Heart right ventricle (tissue), 16 donors: ENCODE measurements at regions not wholly inside any gene's neighbourhood (a gene's known extent, or its start where the extent isn't known, plus 50 kb on each side); places are given as distances from the start of the nearest gene placed in this dataset.
A peak's percentile ranks its signal among the peaks of the same experiment; 100 is the strongest.

ENCODE experiments used
- ATAC-seq, 8 donors: fragments of 200-7000 bp; cut with Tn5 transposase; one replicate each; pipeline ENCODE4 v1.9.1; 2020; ENCODE audit warnings: mild to moderate bottlenecking in 8 of 8, moderate library complexity in 8 of 8, moderate number of reproducible peaks in 1 of 8
- DNase-seq, 2 donors: peaks; one replicate each; pipeline ENCODE4 v3.0.0-alpha.2; 2020
- H3K27ac ChIP-seq, 10 donors: fragments of 200-600 bp; sonication (generic) in 2 of 10; one replicate each; pipeline versions ENCODE4 v1.5.0 to v1.8.0; 2020 to 2022; ENCODE audit warnings: mild to moderate bottlenecking in 3 of 10
- H3K27me3 ChIP-seq, 7 donors: fragments of 200-600 bp; one replicate each; pipeline ENCODE4 v1.8.0; 2021 to 2022; ENCODE audit warnings: mild to moderate bottlenecking in 2 of 7
- H3K36me3 ChIP-seq, 9 donors: fragments of 200-600 bp; sonication (generic) in 1 of 9; one replicate each; pipeline versions ENCODE4 v1.5.0 to v1.8.0; 2020 to 2022; ENCODE audit warnings: mild to moderate bottlenecking in 2 of 9
- H3K4me1 ChIP-seq, 9 donors: fragments of 200-600 bp; sonication (generic) in 1 of 9; one replicate each; pipeline versions ENCODE4 v1.5.0 to v1.8.0; 2020 to 2022; ENCODE audit warnings: mild to moderate bottlenecking in 4 of 9
- H3K4me3 ChIP-seq, 10 donors: fragments of 200-600 bp; sonication (generic) in 2 of 10; one replicate each; pipeline versions ENCODE4 v1.5.0 to v1.8.0; 2020 to 2022; ENCODE audit warnings: mild to moderate bottlenecking in 7 of 10, moderate library complexity in 2 of 10
- H3K9me3 ChIP-seq, 11 donors: fragments of 200-600 bp in 10 of 11; sonication (generic) in 2 of 11; one replicate each; pipeline versions ENCODE4 v1.5.0 to v1.8.0; 2013 to 2022; ENCODE audit warnings: mild to moderate bottlenecking in 2 of 11, control low read depth in 1 of 11, moderate library complexity in 1 of 11
- WGBS, 2 donors: extraction: QIAGEN DNeasy Blood & Tissue Kit; methylation state at CpG; one replicate each; pipeline ENCODE4 v1.1.7; 2013; ENCODE audit warnings: inconsistent platforms in 1 of 2; 5-methylcytosine and 5-hydroxymethylcytosine counted together
- intact Hi-C, 10 donors: fragments of 100-400 bp; cut with DNase I; formaldehyde crosslinking; loops; one replicate each; pipeline versions ENCODE4 v1.11.1 to v1.14.2; 2022
- TF ChIP-seq, protein P1 (sequence below), 9 donors: fragments of 200-600 bp; sonication (generic) in 2 of 9; IDR thresholded peaks; one replicate each; pipeline versions ENCODE4 v1.5.0 to v1.8.0; 2021 to 2022; ENCODE audit warnings: antibody characterized with exemption in 9 of 9, mild to moderate bottlenecking in 5 of 9, moderate library complexity in 1 of 9
- donor health status: Arrhythmogenic right ventricular cardiomyopathy.
- donor health status: ischemic (EF 13 %, LVEDD 7.1; RV severe dilation, severe dysfunction).
- donor health status: healthy with polysubstance abuse.
- donor health status: DM: no; HTN: yes; CAD: no.
- donor health status: DM: no; HTN: no; CAD: no.
- donor health status: ischemic (EF 25% LVEDD 6.9; RV normal size, moderate dysfunction).
- donor health status: ischemic (EF 25% LVEDD 5.7; RV mildly dilated, moderate dysfunction).
- donor health status: healthy.
- donor health status: DM: yes; HTN: yes; CAD: no.
- donor health status: Ischemic cardiomyopathy.
- donor health status: ischemic (EF 35%, LVEDD 5.7; RV mildly dilated, moderate dysfunction).
- donor health status: nonischemic (EF 11% LVEDD 7.7; RV severe dilation, severe dysfunction).
- donor health status: DM: yes; HTN: yes; CAD: no.
- donor health status: PGD.
- donor health status: ischemic (EF 29% LVEDD 5.4; RV normal size, mild dysfunction).
- donor health status: nonischemic (EF 23%, LVEDD 6.1; RV moderate dilation, normal function).

DNA sequence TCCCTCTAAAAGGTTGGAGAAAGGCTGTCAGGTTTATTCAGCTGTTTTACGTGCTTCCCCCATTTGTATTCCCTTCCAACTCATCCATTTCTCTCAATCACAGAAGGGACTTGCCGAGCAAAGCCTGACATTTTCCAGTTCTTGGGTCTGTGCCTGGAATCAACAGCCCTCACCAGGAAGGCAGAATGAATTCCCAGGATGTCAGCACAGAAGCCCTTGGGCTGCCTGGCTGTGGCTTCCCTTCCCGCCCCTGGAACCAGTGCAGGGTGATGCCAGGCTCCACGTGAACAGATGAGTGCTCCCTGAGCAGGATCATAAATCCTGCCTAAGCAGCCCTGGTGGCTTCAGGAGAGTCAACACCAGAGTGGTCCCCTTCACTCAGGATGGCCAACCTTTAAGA lies 86.1 kb upstream of the CD83 start:
- H3K27me3 ChIP-seq = peaks cover 0 to 11% (median 4%) of the 10 kb centered on the region in 7 donors
- peak in 6 of 8 donors; percentile 44 to 83 (median 52) for ATAC-seq
- no peak overlapping the region for H3K27ac ChIP-seq
- H3K4me1 ChIP-seq = peaks cover 0 to 15% (median 0%) of the 10 kb centered on the region in 9 donors
- TF ChIP-seq, protein P1, sequence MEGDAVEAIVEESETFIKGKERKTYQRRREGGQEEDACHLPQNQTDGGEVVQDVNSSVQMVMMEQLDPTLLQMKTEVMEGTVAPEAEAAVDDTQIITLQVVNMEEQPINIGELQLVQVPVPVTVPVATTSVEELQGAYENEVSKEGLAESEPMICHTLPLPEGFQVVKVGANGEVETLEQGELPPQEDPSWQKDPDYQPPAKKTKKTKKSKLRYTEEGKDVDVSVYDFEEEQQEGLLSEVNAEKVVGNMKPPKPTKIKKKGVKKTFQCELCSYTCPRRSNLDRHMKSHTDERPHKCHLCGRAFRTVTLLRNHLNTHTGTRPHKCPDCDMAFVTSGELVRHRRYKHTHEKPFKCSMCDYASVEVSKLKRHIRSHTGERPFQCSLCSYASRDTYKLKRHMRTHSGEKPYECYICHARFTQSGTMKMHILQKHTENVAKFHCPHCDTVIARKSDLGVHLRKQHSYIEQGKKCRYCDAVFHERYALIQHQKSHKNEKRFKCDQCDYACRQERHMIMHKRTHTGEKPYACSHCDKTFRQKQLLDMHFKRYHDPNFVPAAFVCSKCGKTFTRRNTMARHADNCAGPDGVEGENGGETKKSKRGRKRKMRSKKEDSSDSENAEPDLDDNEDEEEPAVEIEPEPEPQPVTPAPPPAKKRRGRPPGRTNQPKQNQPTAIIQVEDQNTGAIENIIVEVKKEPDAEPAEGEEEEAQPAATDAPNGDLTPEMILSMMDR (IDR thresholded peaks at IDR 0.05) = no peak
- WGBS, 2 donors = 24 to 34% methylated on average over 4 of the region's 4 CpGs
- H3K4me3 ChIP-seq = no peak overlapping the region
- no peak for DNase-seq
- H3K9me3 ChIP-seq = no peaks in the 10 kb centered on the region
- intact Hi-C loops = no loop called here
- H3K36me3 ChIP-seq = no peaks in the 10 kb centered on the region

DNA sequence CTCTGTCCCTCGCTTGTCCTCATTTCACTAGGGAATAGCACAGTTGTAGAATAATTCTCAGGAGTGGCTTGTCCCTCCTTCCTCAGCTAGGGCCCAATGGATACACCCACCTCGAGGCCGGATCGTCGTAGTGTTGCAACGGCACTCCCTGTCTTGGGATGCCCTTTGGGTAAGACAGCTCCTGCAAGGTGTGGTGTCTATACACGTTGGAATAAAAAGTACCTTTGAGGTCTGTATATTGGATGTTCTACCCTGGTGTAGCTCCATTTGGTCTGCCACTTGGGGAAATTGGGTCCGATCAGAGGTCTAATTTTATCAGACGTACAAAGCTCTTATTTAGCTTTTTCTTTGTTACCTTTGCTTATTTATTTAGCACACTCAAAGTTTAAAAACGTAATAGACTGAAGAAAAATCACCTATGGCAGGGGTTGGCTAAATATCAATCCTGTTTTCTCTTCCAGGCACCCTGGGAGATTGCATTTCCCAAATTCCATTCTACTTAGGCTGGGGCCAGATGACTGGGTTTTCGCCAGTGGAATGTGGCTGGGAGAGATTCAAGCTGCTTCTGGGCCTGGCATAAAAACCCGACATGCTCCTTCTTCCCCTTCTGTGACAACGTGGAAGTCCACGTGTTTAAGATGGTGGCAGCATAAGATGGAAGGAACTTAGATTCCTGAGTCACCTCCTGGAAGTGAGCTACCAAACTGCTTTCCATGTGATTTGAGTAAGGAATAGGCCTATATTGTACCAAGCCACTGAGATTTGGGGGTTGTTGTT lies 82.3 kb upstream of the CD83 start:
- Histone ChIP-seq H3K4me1 (peaks cover 0 to 10% (median 0%) of the 10 kb centered on the region in 9 donors), H3K9me3 (no peaks in the 10 kb centered on the region), H3K27ac (no peak overlapping the region), H3K4me3 (no peak overlapping the region), H3K27me3 (peaks cover 0 to 5% (median 0%) of the 10 kb centered on the region in 7 donors), H3K36me3 (no peaks in the 10 kb centered on the region)
- no peak for DNase-seq
- ATAC-seq = peak in 6 of 8 donors; percentile 50 to 68 (median 57)
- intact Hi-C loops = no loop called here
- TF ChIP-seq, protein P1 (IDR thresholded peaks at IDR 0.05) = no peak
- WGBS, 2 donors = 64 to 68% methylated on average over 14 of the region's 14 CpGs

DNA sequence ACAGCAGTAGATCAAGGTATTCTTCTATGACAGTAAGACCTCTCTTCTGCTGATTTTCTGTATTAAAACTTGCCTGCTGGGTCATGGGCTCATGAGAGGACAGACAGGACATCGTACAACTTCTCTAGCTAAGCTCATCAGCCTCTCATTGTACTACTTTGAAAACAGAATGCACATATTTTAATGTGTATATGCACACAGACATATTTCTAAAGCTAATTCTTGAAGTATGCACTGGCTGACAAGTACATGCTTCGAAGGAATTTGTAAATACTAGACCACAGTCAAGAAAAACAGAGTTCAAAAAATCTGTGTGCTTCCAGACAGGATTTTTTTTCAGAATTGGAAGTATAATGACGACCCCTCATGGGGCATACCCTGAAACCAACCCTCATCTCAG lies 81.7 kb upstream of the CD83 start:
- ATAC-seq = no peak
- peaks cover 0 to 5% (median 0%) of the 10 kb centered on the region in 7 donors for H3K27me3 ChIP-seq
- no peak overlapping the region for H3K4me3 ChIP-seq
- intact Hi-C loops = no loop called here
- no peaks in the 10 kb centered on the region for H3K9me3 ChIP-seq
- WGBS, 2 donors = 88 to 91% methylated on average over 3 of the region's 3 CpGs
- no peak for DNase-seq
- no peak overlapping the region for H3K27ac ChIP-seq
- peaks cover 0 to 10% (median 0%) of the 10 kb centered on the region in 9 donors for H3K4me1 ChIP-seq
- TF ChIP-seq, protein P1 (IDR thresholded peaks at IDR 0.05) = no peak
- H3K36me3 ChIP-seq = no peaks in the 10 kb centered on the region

DNA sequence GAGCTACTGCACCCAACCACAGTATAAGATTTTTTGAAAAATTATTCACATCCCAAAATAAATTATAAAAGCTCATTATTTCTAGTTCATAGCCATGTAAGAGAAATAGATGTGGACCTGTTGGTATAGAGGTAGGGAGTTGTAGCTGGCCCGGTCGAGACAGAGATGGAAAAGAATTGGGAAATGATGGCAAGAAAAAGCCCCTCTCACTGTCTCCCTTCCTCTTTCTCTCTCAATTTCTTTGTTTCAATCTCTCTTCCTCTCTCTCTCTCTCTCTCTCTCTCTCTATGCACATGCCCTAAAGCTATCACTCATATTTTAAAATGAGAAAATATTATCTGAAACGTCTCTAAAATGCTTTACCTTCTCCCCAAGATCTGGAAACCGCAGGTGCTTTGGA lies 80.7 kb upstream of the CD83 start:
- TF ChIP-seq, protein P1 (IDR thresholded peaks at IDR 0.05) = no peak

More for the DNA sequence above, 80.7 kb upstream of the CD83 start:
- Histone ChIP-seq H3K4me1 (peaks cover 0 to 10% (median 0%) of the 10 kb centered on the region in 9 donors), H3K27me3 (peaks cover 0 to 5% (median 0%) of the 10 kb centered on the region in 7 donors), H3K9me3 (no peaks in the 10 kb centered on the region), H3K4me3 (no peak overlapping the region), H3K27ac (no peak overlapping the region), H3K36me3 (no peaks in the 10 kb centered on the region)
- WGBS, 2 donors = 75 to 90% methylated on average over 4 of the region's 4 CpGs
- ATAC-seq (no peak), DNase-seq (no peak)
- intact Hi-C loops = no loop called here
